Transverse colon (tissue), 4 donors: ENCODE measurements at regions not wholly inside any gene's neighbourhood (a gene's known extent, or its start where the extent isn't known, plus 50 kb on each side); places are given as distances from the start of the nearest gene placed in this dataset.

ENCODE experiments used
- DNase-seq: peaks from one replicate; pipeline ENCODE4 v3.0.0-alpha.2; 2019
- H3K27ac ChIP-seq, 4 donors: fragments of 200-600 bp; sonication (generic); 2 replicates each; pipeline ENCODE4 v1.5.1; 2016 to 2018; ENCODE audit warnings: inconsistent platforms in 4 of 4
- H3K27me3 ChIP-seq: fragments of 200-600 bp; sonication (generic); 2 replicates; pipeline ENCODE4 v1.5.1; 2017; ENCODE audit warnings: inconsistent platforms
- H3K36me3 ChIP-seq, 4 donors: fragments of 200-600 bp; sonication (generic); 2 replicates each; pipeline ENCODE4 v1.5.1; 2017 to 2019; ENCODE audit warnings: inconsistent platforms in 4 of 4
- H3K4me1 ChIP-seq, 4 donors: fragments of 200-600 bp; sonication (generic); 2 replicates each; pipeline ENCODE4 v1.5.1; 2017 to 2020; ENCODE audit warnings: inconsistent platforms in 4 of 4
- H3K4me3 ChIP-seq, 4 donors: fragments of 200-600 bp; sonication (generic); 1 replicate in 1 of 4; 2 replicates in 3 of 4; pipeline versions ENCODE4 v1.5.1 to v1.6.1; 2017 to 2019; ENCODE audit warnings: inconsistent platforms in 4 of 4
- H3K9me3 ChIP-seq, 2 donors: fragments of 200-600 bp; sonication (generic); 2 replicates each; pipeline ENCODE4 v1.5.1; 2017 to 2019; ENCODE audit warnings: inconsistent platforms in 2 of 2
- CTCF ChIP-seq, 5 experiments: fragments of 200-600 bp in 3 of 5; fragments of 450-650 bp in 2 of 5; sonication (generic) in 3 of 5; IDR thresholded peaks; 1 replicate in 2 of 5; 2 replicates in 3 of 5; pipeline ENCODE4 v1.5.1; 2016 to 2017; ENCODE audit warnings: antibody characterized with exemption in 5 of 5, inconsistent platforms in 3 of 5, mild to moderate bottlenecking in 2 of 5, moderate library complexity in 1 of 5
- EP300 ChIP-seq: sonication (generic); formaldehyde crosslinking; IDR thresholded peaks from one replicate; pipeline ENCODE4 v1.6.1; 2017; ENCODE audit warnings: antibody characterized with exemption, low read depth
- POLR2A ChIP-seq: fragments of 450-650 bp; IDR thresholded peaks from one replicate; pipeline ENCODE4 v1.6.1; 2016; ENCODE audit warnings: antibody characterized with exemption, mild to moderate bottlenecking, moderate library complexity
- POLR2AphosphoS5 ChIP-seq, 3 donors: sonication (generic); formaldehyde crosslinking; IDR thresholded peaks; one replicate each; pipeline ENCODE4 v1.6.1; 2016; ENCODE audit warnings: antibody characterized with exemption in 3 of 3
- WGBS, 2 donors: methylation state at CpG; one replicate each; pipeline ENCODE4 v1.1.5; 2018; ENCODE audit warnings: low coverage in 1 of 2; 5-methylcytosine and 5-hydroxymethylcytosine counted together
- in situ Hi-C, 4 donors: fragments of 200-750 bp; cut with MboI; loops; one replicate each; pipeline versions ENCODE4 v1.15.0 to v1.15.1; 2017; ENCODE audit warnings: low sequenced_read_pairs in 3 of 4, low pct_ligation_motif_present in 1 of 4, low pct_unique_long_range_greater_than_20kb in 1 of 4
- intact Hi-C: fragments of 100-400 bp; cut with DNase I; formaldehyde crosslinking; loops from one replicate; pipeline ENCODE4 v1.15.1; 2023; ENCODE audit warnings: low total_unique reads

- TF ChIP-seq POLR2A (no peak), CTCF (IDR thresholded peaks at IDR 0.05) (no peak), POLR2AphosphoS5 (IDR thresholded peaks at IDR 0.05) (no peak), EP300 (no peak)
- 50 to 70% methylated on average over 2 of the region's 2 CpGs for WGBS, 2 donors
- DNase-seq: no peak
- Histone ChIP-seq H3K4me1 (peaks cover 0 to 5% (median 0%) of the 10 kb centered on the region in 4 donors), H3K9me3 (no peaks in the 10 kb centered on the region), H3K4me3 (no peak overlapping the region), H3K36me3 (no peaks in the 10 kb centered on the region), H3K27me3 (no peaks in the 10 kb centered on the region), H3K27ac (no peak overlapping the region)
- in situ Hi-C loops: no loop called here
- intact Hi-C loops: no loop called here
These were observed 1011.2 kb downstream of the KCNMA1 start for GRCh38 chr10:76626386-76626785.

GRCh38 chr10:76624470-76624869 is 1013.1 kb downstream of the KCNMA1 start:
- WGBS, 2 donors: 74 to 76% methylated on average over 5 to 6 of the region's 6 CpGs
- Histone ChIP-seq H3K9me3 (no peaks in the 10 kb centered on the region), H3K27ac (no peak overlapping the region), H3K27me3 (no peaks in the 10 kb centered on the region), H3K4me3 (no peak overlapping the region), H3K36me3 (no peaks in the 10 kb centered on the region), H3K4me1 (peaks cover 0 to 4% (median 0%) of the 10 kb centered on the region in 4 donors)
- in situ Hi-C loops: no loop called here
- intact Hi-C loops: no loop called here
- TF ChIP-seq POLR2A: no peak
- no peak for TF ChIP-seq CTCF (IDR thresholded peaks at IDR 0.05)
- TF ChIP-seq POLR2AphosphoS5 (IDR thresholded peaks at IDR 0.05): no peak
- no peak for TF ChIP-seq EP300
- no peak for DNase-seq

DNA sequence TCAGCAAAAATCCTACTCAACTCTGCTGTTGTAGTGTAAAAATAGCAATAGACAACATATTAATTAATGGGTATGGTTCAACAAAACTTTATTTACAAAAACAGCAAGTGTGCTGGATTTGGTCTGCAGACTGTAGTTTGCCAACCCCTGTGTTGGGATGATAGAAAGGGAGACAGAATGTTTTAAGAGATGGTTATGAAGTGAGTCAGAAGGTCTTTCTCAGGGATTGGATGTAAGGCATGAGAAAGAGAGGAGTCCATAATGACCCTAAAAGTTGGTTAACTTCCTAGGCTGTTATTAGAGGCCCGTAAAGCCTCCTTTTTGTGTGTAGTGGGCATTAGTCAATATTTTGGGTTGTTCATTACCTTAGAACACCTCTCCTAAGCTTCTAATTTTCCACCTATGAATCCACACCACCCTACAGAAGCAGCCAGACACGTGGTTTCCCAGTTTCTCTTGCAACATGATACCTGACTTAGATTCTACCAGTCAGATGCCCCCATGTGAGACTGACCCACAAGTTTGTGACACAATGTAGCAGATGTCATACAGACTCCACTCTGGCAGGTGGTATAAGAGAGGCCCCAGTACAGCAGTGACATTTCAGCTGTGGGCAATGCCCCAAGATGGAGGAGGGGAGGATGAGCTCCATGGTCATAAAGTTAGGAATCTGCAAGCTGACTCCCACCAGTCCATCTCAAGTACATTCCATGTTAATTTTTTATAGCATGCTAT is 1015.6 kb downstream of the KCNMA1 start:
- in situ Hi-C loops: no loop called here
- TF ChIP-seq POLR2A (no peak), POLR2AphosphoS5 (IDR thresholded peaks at IDR 0.05) (no peak), EP300 (no peak), CTCF (IDR thresholded peaks at IDR 0.05) (no peak)
- Histone ChIP-seq H3K27ac (no peak overlapping the region), H3K36me3 (no peaks in the 10 kb centered on the region), H3K27me3 (no peaks in the 10 kb centered on the region), H3K4me1 (peaks cover 0 to 4% (median 0%) of the 10 kb centered on the region in 4 donors), H3K4me3 (no peak overlapping the region), H3K9me3 (no peaks in the 10 kb centered on the region)
- no peak for DNase-seq
- WGBS, 2 donors: 36 to 100% methylated on average over 1 to 2 of the region's 2 CpGs
- intact Hi-C loops: no loop called here

DNA sequence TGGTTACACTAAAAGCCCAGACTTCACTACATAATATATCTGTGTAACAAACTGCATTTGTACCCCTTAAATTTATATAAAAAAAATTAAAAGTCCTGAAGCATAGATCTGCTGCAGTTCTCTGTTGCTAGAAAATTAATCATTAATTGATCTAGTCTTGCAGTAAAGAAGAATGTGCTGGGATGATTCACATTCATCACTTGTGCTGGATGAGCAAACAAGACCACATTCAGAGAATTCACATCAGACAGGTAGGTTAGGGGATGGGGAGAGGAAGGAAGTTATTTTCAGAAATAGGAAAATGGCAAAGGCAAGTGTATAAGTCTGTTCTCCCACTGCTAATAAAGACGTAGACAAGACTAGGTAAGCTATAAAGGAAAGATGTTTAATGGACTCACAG is 1019.0 kb downstream of the KCNMA1 start:
- H3K4me3 ChIP-seq: no peak overlapping the region
- DNase-seq: no peak
- no peak overlapping the region for H3K27ac ChIP-seq
- no peak for TF ChIP-seq POLR2AphosphoS5 (IDR thresholded peaks at IDR 0.05)
- TF ChIP-seq EP300: no peak
- no peak for TF ChIP-seq POLR2A
- TF ChIP-seq CTCF (IDR thresholded peaks at IDR 0.05): no peak
- H3K9me3 ChIP-seq: no peaks in the 10 kb centered on the region
- H3K36me3 ChIP-seq: no peaks in the 10 kb centered on the region
- in situ Hi-C loops (no loop called here), intact Hi-C loops (no loop called here)
- H3K27me3 ChIP-seq: no peaks in the 10 kb centered on the region
- WGBS, 2 donors: 84 to 86% methylated on average over 1 of the region's 1 CpG
- H3K4me1 ChIP-seq: no peaks in the 10 kb centered on the region
